Epithelial cell of prostate (primary cell): ENCODE measurements at regions not wholly inside any gene's neighbourhood (a gene's known extent, or its start where the extent isn't known, plus 50 kb on each side); places are given as distances from the start of the nearest gene placed in this dataset.

Experiments
- DNase-seq: peaks from one replicate; pipeline ENCODE4 v3.0.0-alpha.2; 2011; ENCODE audit warnings: low read depth, low spot score
- H3K27ac ChIP-seq: fragments of 450-650 bp; 2 replicates; pipeline ENCODE4 v1.5.1; 2017; ENCODE audit warnings: mild to moderate bottlenecking

GRCh38 chr22:49081261-49081666, 746.4 kb downstream of the BRD1 start:
- no peak for DNase-seq
- H3K27ac ChIP-seq, result no peak overlapping the region

- H3K27ac ChIP-seq, result no peak overlapping the region
- no peak for DNase-seq
Measured at GRCh38 chr22:49080631-49081030, 747.0 kb downstream of the BRD1 start.

GRCh38 chr22:49079743-49080500, 747.8 kb downstream of the BRD1 start:
- H3K27ac ChIP-seq, result no peak overlapping the region
- DNase-seq, result no peak

GRCh38 chr22:49079027-49079725, 748.5 kb downstream of the BRD1 start:
- H3K27ac ChIP-seq, result no peak overlapping the region
- DNase-seq, result no peak

- H3K27ac ChIP-seq, result no peak overlapping the region
- DNase-seq, result no peak
Measured at GRCh38 chr22:49078076-49078710, 749.5 kb downstream of the BRD1 start.

- no peak for DNase-seq
- H3K27ac ChIP-seq, result no peak overlapping the region
Measured at GRCh38 chr22:49077586-49077985, 750.1 kb downstream of the BRD1 start.

GRCh38 chr22:49077036-49077393, 750.7 kb downstream of the BRD1 start:
- H3K27ac ChIP-seq, result no peak overlapping the region
- DNase-seq, result no peak

- no peak overlapping the region for H3K27ac ChIP-seq
- DNase-seq, result no peak
Measured at GRCh38 chr22:49076300-49077035, 751.2 kb downstream of the BRD1 start.

GRCh38 chr22:49075150-49075549, 752.5 kb downstream of the BRD1 start:
- H3K27ac ChIP-seq, result no peak overlapping the region
- DNase-seq, result no peak

GRCh38 chr22:49073873-49074417, 753.7 kb downstream of the BRD1 start:
- DNase-seq, result no peak
- H3K27ac ChIP-seq, result no peak overlapping the region

- DNase-seq, result no peak
- no peak overlapping the region for H3K27ac ChIP-seq
Measured at GRCh38 chr22:49072996-49073645, 754.6 kb downstream of the BRD1 start.

- no peak overlapping the region for H3K27ac ChIP-seq
- DNase-seq, result no peak
Measured at GRCh38 chr22:49070501-49070900, 757.2 kb downstream of the BRD1 start.

- no peak for DNase-seq
- no peak overlapping the region for H3K27ac ChIP-seq
Measured at GRCh38 chr22:49068861-49069500, 758.7 kb downstream of the BRD1 start.

GRCh38 chr22:49067504-49067903, 760.2 kb downstream of the BRD1 start:
- DNase-seq, result no peak
- no peak overlapping the region for H3K27ac ChIP-seq

- H3K27ac ChIP-seq, result no peak overlapping the region
Measured at GRCh38 chr22:49066619-49067018, 761.1 kb downstream of the BRD1 start.

GRCh38 chr22:49064836-49065235, 762.8 kb downstream of the BRD1 start:
- H3K27ac ChIP-seq, result no peak overlapping the region
- no peak for DNase-seq

More at GRCh38 chr22:49066619-49067018, 761.1 kb downstream of the BRD1 start:
- DNase-seq, result no peak

- DNase-seq, result no peak
Measured at GRCh38 chr22:49063545-49063890, 764.2 kb downstream of the BRD1 start.

GRCh38 chr22:49062802-49063544, 764.7 kb downstream of the BRD1 start:
- no peak for DNase-seq
- no peak overlapping the region for H3K27ac ChIP-seq

More at GRCh38 chr22:49063545-49063890, 764.2 kb downstream of the BRD1 start:
- H3K27ac ChIP-seq, result no peak overlapping the region
